ENCODE measurements at regions not wholly inside any gene's neighbourhood (a gene's known extent, or its start where the extent isn't known, plus 50 kb on each side); places are given as distances from the start of the nearest gene placed in this dataset.

DNA sequence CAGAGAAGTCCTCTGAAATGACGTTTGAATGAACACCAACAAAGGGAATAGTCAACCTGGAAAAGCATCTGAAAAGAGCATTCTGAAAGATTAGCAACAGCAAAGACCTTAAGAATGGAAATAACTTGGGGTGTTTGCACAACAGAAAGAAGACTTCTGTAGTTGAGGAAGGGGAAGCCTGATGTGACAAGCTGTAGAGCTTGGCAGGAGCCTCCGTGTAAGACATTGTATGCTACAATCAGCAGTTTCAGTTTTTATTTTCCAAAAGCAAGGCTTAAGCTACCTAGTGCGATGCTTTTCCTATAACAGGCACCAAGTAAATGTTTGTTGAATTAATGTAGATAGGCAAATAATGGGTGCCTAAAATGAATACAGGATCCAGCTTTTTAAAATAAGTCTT, 484.0 kb downstream of the SPRY1 start:
- DNase-seq (ENCODE audit: low read depth), result no peak

DNA sequence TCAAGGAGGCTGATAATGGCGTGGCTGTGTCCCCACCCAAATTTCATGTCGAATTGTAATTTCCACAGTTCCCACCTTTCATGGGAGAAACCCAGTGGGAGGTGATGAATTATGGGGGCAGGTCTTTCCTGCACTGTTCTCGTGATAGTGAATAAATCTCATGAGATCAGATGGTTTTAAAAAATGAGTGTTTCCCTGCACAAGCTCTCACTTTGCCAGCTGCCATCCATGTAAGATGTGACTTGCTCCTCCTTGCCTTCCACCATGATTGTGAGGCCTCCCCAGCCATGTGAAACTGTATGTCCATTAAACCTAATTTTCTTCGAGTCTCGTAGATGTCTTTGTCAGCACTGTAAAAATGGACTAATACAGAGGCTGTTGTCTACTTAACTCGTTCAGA, 488.3 kb downstream of the SPRY1 start:
- DNase-seq (ENCODE audit: low read depth), result no peak

DNA sequence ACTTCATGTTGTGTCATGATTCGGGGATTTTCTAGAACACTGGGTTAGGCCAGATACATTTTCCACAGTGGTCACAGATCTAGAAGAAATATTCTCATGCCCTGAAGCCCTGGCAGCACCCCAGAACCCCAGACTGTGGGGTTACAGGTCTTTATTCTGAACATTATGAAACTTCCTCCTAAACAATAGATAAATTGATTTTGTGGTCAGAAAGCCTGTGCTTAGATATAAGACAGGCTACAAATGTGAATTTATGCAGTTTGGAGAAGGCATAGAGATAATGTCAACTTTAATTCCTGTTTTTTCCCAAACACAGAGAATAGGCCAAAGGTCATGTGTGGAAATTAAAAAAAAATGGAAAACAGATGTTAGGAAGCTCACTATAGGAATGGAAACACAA, 492.9 kb downstream of the SPRY1 start:
- DNase-seq (ENCODE audit: low read depth), result no peak

DNA sequence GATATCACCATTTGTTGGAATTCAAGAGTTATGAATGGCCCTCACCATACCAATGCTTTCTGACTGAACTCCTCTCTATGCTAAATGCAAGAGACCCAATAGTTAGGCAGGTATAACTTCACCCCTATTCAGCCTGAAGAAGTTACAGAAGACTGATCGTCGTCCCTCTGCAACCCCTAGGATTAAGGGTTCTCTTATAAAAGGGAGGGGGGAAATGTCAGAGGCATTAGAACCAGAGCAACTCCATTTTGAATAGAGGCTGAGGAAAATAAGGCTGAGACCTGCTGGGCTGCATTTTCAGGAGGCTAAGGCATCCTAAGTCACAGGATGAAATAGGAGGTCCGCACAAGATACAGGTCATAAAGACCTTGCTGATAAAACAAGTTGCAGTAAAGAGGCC, 494.3 kb downstream of the SPRY1 start:
- DNase-seq (ENCODE audit: low read depth), result no peak

DNA sequence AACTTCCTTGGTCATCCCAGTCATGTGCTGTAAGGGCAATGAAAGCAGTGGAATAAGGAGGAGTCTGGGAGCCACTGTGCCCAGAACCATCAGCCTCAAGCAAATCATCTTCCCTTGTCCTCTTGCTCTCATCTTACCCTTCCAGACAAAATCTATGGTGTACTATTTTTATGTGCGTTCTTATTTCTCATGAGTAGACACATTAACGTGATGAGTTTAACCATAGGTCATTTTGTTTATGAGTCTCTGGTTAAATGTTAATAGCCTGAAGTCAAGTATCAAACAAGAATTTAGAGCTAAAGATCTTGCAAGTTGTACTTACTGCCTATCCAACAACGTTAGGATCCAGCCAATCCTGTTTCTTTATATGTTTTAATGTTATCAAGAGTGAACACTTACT, 495.3 kb downstream of the SPRY1 start:
- no peak for DNase-seq (ENCODE audit: low read depth)

DNA sequence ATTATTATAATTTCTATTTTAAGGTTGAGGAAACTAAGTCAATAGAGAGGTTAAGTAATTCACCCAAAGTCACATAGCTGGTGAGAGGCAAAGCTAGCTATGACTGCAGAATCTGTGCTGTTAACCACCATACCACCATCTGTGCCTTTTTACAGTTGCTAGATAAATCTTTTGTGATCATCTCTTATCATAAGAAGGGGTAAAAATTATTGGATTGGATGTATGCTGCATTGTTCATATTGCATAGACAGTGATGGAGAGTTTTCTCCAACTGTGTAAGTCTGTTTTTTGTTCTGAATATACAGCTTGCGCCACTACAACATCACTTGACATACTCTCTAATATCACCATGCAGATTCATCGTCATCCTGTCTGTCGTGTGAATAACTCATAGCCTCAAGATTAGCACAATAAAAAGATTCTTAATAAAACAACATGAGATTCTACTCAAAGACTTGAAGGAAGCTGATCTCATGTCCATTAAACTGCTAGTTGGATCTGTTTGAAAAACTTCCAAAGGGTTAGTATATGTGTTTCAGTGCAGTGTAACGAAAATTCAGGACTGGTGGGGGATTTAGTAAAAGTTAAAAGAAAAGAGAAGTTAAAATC, 495.9 kb downstream of the SPRY1 start:
- DNase-seq (ENCODE audit: low read depth), result no peak

DNA sequence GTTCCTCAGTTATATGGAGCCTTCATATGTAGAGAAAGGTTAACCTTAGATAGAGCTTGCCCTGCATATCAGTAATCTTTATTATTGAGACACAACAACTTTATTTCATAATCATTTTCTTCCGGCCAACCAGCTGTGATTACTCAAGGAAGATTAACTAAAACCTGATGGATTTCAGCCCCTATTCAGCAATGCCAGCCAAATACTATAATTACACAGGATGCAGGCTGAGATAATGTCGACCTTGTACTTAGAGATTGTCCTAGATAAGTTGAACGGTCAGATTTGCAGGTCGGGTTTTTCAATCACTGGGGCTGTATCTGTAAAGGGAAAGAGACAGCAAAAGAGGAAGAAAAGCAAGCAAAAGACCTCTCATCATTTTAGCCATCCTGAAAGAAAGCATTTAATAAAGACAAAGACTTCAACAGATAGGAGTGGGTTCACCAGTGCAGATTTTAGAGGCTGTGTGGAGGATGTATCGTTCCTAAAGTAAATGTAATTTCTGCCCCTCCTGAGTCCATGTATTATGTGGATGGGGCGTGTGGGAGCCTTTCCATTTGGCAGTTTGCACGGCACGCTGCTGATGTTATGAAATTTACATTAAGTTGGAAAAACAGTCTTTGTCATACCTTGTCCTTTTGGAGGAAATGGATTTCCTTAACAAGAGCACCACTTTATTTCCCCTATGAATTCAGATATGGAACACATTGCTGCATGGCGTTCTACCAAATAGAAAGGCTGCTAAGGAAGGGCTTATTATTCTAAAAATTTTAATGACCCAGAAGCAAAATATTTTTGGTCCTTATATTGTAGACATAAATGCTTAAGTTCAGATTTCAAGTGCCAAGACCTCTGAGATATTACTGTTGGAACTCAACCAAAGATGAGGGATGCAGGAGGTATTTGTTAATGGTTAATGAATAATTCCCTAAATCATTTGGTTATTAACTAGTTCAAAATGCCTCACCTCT, 496.7 kb downstream of the SPRY1 start:
- no peak for DNase-seq (ENCODE audit: low read depth)

DNA sequence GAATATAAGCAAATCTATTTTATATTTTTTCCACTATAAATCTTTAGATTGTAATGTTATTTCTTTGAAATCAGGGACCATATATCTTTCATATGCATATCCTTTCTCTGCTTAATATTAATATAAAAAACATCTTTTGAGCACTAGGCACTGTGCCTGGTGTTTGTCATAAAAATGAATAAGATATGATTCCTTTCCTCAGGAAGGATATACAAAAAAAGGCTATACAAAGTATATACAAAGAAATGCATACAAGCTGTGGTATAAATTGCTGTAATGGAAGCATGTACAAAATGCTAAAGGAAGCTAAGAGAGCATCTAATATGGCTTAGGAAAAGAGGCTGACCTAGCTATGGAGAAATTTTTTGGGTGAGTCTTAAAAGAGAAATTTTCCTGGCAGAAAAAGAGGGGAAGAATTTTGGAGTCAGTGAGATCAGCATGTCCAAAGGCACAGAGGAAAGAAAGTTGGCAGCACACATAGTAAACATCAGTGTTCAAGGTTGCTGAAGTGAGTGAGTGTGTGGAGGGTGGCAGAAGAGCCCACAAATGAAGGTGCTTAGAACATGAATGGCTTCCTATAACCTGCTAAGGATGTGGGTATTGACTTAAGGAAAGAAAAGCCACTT, 500.0 kb downstream of the SPRY1 start:
- no peak for DNase-seq (ENCODE audit: low read depth)

DNA sequence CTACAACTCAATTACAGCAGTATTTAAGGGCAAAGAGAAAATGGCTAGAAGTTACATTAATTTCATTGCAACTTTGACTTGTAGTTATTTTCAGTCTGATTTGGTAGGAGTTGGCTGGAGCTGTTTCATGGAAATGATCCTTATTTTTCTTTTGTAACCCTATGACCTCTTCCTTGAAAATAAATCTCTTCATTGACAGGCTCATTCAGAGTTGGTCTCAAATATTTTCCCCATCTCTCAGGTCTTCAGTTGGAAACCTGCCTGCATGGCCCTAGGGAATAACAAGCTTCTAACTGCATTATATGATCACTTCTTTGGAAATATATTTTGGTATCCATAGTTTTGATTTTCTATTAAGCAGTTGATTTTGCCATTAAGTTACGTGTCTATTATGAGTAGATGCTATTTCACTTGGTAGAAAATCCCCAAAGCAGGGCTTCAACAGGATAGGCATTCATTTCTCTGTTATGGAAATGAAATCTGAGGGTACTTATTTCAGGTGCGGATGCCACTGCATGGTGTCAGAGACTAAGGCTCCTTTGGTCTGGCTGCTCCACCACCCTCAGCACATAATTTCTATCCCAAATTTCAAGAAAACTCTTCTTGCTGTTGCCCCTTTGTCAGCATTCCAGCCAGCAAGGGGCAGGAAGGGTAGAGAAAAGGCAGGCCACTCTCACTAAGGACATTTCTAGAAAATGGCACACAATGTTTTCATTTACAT, 502.5 kb downstream of the SPRY1 start:
- no peak for DNase-seq (ENCODE audit: low read depth)

DNA sequence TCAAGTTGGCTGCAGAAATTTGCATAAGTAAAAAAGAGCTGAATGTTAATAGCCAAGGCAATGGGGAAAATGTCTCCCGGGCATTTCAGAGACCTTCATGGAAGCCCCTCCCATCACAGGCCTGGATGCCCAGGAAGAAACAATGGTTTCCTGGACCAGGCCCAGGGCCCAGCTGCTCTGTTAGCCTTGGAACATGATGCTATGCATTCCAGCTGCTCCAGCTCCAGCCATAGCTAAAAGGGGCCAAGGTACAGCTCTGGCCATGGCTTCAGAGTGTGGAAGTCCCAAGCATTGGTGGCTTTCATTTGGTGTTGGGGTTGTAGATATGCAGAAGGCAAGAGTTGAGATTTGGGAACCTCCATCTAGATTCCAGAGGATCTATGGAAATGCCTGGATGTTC, 508.3 kb downstream of the SPRY1 start:
- no peak for DNase-seq (ENCODE audit: low read depth)

DNA sequence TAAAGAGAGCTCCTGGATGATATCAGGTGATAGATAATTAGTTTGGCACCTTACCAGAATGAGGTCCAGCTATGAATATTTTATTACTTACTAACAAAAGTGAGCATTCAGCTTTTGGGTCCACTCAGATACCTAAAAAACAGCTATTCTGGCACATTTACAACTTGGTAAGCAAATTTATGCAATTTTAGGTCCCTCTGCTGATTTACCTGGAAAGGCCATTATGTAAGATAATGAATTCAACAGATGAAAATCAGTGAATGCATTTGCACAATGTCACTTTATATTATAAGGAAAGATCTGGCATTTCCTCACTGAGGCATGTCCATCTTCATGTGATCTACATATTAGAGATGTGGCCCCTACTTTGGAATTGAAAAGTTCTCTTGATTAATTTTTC, 517.0 kb downstream of the SPRY1 start:
- no peak for DNase-seq (ENCODE audit: low read depth)

DNA sequence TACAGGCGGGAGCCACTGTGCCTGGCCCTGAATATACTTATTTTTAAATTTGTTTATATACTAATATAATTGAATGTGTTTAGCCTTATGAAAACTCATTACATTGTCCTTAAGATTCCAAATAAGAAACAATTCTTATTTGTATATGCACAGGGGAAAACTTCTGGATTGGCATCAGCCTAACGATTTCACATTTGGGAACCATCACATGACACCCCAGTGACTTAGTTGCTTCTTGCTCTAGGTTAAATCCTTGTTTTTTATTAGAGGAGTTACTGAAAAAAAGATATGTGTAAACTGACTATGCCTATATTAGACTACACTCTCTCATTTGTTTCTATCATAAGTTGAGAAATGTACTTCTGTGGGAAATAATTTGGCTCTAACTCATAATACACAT, 520.2 kb downstream of the SPRY1 start:
- no peak for DNase-seq (ENCODE audit: low read depth)

DNA sequence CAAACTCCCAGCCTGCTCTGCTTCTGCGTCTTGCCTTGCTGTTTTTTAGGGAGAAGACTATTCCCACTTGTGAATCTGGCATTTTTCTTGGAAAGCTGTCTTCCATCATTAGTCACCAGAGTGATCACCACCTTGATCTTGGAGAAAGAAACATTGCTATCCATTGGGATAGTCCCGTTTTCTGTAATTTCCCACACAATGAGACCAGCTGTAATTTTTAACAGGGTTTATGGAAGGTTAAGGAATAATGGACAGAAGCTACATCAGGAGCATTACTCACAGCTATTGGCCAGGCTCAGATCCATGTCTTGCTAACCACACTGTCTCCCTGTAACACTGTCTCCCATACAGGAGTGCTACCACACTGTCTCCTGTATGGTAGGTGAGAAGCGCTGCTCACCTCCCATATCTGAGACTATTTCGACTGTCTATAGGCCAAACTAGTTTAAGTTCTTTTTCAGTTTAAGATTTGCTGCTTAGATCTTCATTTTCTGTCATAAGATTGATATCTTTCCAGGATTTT, 523.0 kb downstream of the SPRY1 start:
- no peak for DNase-seq (ENCODE audit: low read depth)

DNA sequence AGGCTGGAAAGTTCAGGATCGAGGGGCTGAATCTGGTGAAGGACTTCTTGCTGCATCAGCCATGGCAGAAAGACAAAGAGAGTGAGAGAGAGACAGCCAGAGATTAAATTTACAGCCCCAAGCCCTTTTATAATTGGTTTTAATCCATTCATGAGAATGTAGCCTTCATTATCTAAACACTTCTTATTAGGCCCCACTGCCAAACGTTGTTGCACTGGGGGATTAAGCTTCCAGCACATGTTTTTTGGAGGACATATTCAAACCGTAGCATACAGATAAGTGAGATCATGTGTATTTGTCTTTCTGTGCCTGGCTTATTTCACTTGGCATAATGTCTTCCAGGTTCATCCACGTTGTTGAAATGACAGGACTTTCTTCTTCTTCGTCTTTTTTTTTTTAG, 524.7 kb downstream of the SPRY1 start:
- no peak for DNase-seq (ENCODE audit: low read depth)

DNA sequence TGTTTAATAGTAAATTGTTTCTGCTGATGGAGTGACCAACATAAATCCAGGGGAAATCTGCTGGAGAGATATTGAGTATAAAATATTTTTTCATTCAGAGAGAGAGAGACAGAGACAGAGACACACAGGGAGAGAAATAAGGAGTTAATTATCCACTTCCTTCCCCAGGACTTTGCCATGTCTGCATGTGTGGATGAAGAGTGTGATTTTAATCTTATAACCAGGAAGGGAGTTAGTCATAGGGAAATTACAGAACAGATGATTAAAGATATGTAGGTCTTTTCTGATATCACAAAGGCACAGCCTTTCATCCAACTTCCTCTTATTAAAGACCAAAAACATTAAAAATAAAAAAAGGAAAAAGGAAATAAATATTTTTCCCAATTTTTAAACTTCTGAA, 526.3 kb downstream of the SPRY1 start:
- no peak for DNase-seq (ENCODE audit: low read depth)

DNA sequence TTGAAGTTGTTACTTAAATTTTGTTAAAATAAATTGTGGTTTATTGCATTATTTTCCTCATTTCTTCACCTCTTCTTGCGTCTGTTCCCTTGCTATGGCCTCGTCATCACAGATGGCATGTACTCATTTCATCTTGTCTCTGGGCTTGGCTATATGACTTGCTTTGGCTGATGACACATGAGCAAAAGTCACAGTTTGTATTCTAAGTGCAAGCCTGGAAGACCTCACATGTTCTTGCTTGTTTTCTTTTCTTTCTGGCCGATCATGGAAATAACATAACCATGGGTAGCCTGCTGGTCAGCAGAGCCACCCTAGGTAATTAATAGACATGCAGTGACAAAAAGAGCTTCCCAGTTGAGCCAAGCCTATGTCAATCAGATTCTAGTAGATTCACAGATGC, 527.9 kb downstream of the SPRY1 start:
- DNase-seq (ENCODE audit: low read depth), result no peak

DNA sequence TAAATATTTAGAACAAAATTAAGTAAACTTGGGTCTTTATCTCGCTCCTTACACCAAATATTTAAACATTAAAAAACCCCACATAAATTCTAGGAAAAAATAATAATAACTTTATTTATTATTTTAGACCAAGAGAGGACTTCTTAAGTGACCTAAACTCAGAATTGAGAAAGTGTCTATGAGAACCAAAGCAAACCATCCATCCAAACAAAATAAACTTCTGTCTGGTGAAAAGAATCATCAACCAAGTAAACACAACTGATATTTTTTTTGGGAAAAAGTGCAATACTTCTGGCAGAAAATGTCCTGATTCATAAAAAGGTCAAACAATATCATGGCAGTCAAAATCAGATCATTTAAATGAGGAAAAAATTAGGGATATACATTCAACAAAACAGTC, 533.0 kb downstream of the SPRY1 start:
- DNase-seq (ENCODE audit: low read depth), result no peak

DNA sequence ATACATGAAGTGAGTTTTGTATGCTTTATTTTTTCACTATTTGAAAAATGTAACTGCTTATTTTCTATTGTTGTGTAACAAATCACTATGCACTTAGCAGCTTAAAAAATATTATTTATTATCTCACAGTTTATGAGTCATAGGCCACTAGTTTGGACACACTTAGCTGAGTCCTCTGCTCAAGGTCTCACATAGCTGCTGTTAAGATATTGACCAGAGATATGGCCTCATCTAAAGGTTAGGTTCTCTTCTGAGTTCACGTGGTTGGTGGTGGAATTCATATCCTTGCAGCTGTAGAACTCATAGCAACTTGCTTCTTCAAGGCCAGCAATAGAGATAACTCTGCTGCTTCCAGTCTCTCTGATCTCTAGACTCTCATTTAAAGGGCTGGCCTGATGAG, 534.4 kb downstream of the SPRY1 start:
- no peak for DNase-seq (ENCODE audit: low read depth)

DNA sequence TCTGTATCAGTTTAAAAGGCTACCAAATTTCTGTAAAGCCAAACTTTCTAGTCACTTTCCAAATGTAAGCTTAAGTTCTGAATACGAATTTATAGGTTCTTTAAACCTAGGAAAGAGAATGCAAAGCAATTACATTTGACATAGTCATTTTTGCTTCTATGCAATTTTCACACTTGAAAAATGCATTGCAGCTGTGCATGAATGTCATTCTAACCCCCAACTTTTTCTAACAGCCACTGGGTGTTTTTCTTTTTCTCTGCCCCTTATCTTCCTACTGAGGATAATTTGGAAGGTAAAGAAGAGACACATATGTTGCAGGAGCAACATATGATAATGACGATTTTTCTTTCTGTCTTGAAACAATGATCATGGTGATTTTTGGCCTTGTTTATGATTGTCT, 537.5 kb downstream of the SPRY1 start:
- no peak for DNase-seq (ENCODE audit: low read depth)

DNA sequence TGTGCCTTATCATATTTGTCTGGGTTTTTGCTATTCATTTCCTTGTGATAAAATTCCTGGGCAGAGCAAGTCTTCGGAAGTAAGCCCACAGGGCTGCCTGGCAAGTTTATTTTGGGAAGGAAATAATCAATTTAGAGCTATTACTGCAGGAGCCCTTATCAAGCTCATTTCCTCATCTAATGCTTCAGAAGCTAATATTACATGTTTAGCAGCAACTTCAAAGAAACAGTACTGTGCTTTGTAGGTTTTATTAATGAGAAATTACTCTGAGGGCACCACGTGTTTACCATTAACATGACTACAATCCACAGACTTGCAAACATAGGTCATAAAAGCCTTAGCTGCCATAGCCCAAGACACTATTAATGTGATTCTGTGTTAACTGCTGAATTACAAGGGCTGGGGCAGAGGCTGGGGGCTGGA, 540.0 kb downstream of the SPRY1 start:
- no peak for DNase-seq (ENCODE audit: low read depth)

DNA sequence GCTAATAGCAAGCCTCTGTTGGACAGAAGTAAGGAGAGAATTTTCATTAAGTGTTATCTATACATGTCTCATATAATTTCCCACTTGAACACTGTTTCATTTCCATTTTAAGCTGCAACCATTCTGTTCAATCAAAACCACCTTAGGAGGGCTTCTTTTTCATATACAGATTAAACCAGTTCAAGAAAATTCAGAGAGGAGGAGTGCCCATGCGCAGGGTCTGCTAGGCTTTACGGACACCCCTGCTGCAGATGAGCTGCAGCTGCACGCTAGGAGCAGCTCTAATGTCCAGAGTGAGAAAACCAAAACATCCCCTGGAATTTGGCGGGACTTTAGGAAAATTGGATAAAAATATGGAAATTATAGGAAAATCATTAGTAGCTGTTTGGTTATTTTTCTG, 541.0 kb downstream of the SPRY1 start:
- no peak for DNase-seq (ENCODE audit: low read depth)

DNA sequence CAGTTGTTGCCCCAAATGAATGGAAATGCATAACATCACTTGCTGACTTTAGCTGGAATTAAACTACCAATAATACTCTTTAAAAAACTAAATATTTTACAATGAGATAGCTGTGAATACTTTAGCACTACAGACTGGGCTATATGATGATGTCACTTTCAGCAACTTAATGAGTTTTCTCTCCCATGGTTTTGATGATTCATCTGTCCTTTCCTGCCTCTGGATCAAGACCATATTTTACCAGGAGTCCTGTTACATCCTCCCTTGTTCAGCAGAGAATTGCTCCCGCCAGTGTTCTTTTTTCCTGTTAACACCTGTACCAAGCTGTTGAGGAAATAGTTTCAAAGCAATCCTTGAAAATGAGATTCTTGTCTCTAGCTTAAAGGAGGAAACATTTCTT, 543.0 kb downstream of the SPRY1 start:
- peak; percentile 34 for DNase-seq (ENCODE audit: low read depth)
